Sigmoid colon (tissue), 4 donors: ENCODE measurements at regions not wholly inside any gene's neighbourhood (a gene's known extent, or its start where the extent isn't known, plus 50 kb on each side); places are given as distances from the start of the nearest gene placed in this dataset.

ENCODE experiments used
- CTCF ChIP-seq, 4 experiments: fragments of 450-650 bp in 3 of 4; fragments of 200-600 bp in 1 of 4; IDR thresholded peaks; one replicate each; pipeline ENCODE4 v1.5.1; 2016 to 2019; ENCODE audit warnings: antibody characterized with exemption in 4 of 4, mild to moderate bottlenecking in 3 of 4, moderate library complexity in 2 of 4
- POLR2A ChIP-seq, 2 donors: fragments of 450-650 bp; IDR thresholded peaks; one replicate each; pipeline ENCODE4 v1.6.1; 2016; ENCODE audit warnings: antibody characterized with exemption in 2 of 2, mild to moderate bottlenecking in 2 of 2, moderate library complexity in 2 of 2
- POLR2AphosphoS5 ChIP-seq, 4 donors: sonication (generic); formaldehyde crosslinking; IDR thresholded peaks; one replicate each; pipeline ENCODE4 v1.6.1; 2017; ENCODE audit warnings: antibody characterized with exemption in 4 of 4

GRCh38 chr7:32250471-32251260 lies 180.5 kb upstream of the PDE1C start:
- TF ChIP-seq CTCF (IDR thresholded peaks at IDR 0.05) (no peak), POLR2AphosphoS5 (IDR thresholded peaks at IDR 0.05) (no peak), POLR2A (IDR thresholded peaks at IDR 0.05) (no peak)
